Glutamatergic neuron (in vitro differentiated cells): ENCODE measurements at regions not wholly inside any gene's neighbourhood (a gene's known extent, or its start where the extent isn't known, plus 50 kb on each side); places are given as distances from the start of the nearest gene placed in this dataset.

Experiments used
- DNase-seq: peaks from one replicate; pipeline ENCODE4 v3.0.0; 2022
- H3K27ac Mint-ChIP-seq: one replicate; pipeline ENCODE4 v1.8.0; 2020; ENCODE audit warnings: mild to moderate bottlenecking, mixed read lengths, inconsistent platforms; ENCODE audit not compliant: unreplicated experiment
- H3K27me3 Mint-ChIP-seq: one replicate; pipeline ENCODE4 v1.8.0; 2020; ENCODE audit warnings: mild to moderate bottlenecking, moderate library complexity, mixed read lengths, inconsistent platforms; ENCODE audit not compliant: unreplicated experiment
- H3K36me3 Mint-ChIP-seq: one replicate; pipeline ENCODE4 v1.8.0; 2020; ENCODE audit warnings: mild to moderate bottlenecking, mixed read lengths, inconsistent platforms; ENCODE audit not compliant: unreplicated experiment
- H3K4me1 Mint-ChIP-seq: one replicate; pipeline ENCODE4 v1.8.0; 2020; ENCODE audit warnings: mild to moderate bottlenecking, low read depth, mixed read lengths, inconsistent platforms; ENCODE audit not compliant: unreplicated experiment
- H3K4me3 Mint-ChIP-seq: one replicate; pipeline ENCODE4 v1.8.0; 2020; ENCODE audit warnings: mild to moderate bottlenecking, mixed read lengths, inconsistent platforms; ENCODE audit not compliant: unreplicated experiment
- H3K9me3 Mint-ChIP-seq: one replicate; pipeline ENCODE4 v1.8.0; 2020; ENCODE audit warnings: mild to moderate bottlenecking, moderate library complexity, mixed read lengths, inconsistent platforms; ENCODE audit not compliant: unreplicated experiment
- CTCF ChIP-seq: fragments of 200-600 bp; sonication (generic); IDR thresholded peaks from one replicate; pipeline ENCODE4 v1.5.0; 2021; ENCODE audit not compliant: partially characterized antibody, unreplicated experiment

- Mint-ChIP-seq H3K27ac (no peak overlapping the region), H3K4me3 (no peak overlapping the region), H3K27me3 (no peaks in the 10 kb centered on the region), H3K36me3 (no peaks in the 10 kb centered on the region), H3K9me3 (no peaks in the 10 kb centered on the region), H3K4me1 (no peaks in the 10 kb centered on the region)
- no peak for TF ChIP-seq CTCF
- DNase-seq, result no peak
These were observed 807.8 kb upstream of the CDH2 start for GRCh38 chr18:28984731-28985130.

- Mint-ChIP-seq H3K4me1 (no peaks in the 10 kb centered on the region), H3K27me3 (no peaks in the 10 kb centered on the region), H3K27ac (no peak overlapping the region), H3K9me3 (no peaks in the 10 kb centered on the region), H3K36me3 (no peaks in the 10 kb centered on the region), H3K4me3 (no peak overlapping the region)
- TF ChIP-seq CTCF, result no peak
- DNase-seq, result no peak
These were observed 797.6 kb upstream of the CDH2 start for GRCh38 chr18:28974504-28974903.

- DNase-seq, result no peak
- Mint-ChIP-seq H3K36me3 (no peaks in the 10 kb centered on the region), H3K4me1 (no peaks in the 10 kb centered on the region), H3K27ac (no peak overlapping the region), H3K27me3 (no peaks in the 10 kb centered on the region), H3K4me3 (no peak overlapping the region), H3K9me3 (no peaks in the 10 kb centered on the region)
- TF ChIP-seq CTCF, result no peak
These were observed 796.4 kb upstream of the CDH2 start for GRCh38 chr18:28973324-28973723.

- Mint-ChIP-seq H3K27ac (no peak overlapping the region), H3K27me3 (no peaks in the 10 kb centered on the region), H3K36me3 (no peaks in the 10 kb centered on the region), H3K4me1 (no peaks in the 10 kb centered on the region), H3K9me3 (no peaks in the 10 kb centered on the region), H3K4me3 (no peak overlapping the region)
- no peak for TF ChIP-seq CTCF
- DNase-seq, result no peak
These were observed 795.5 kb upstream of the CDH2 start for GRCh38 chr18:28972333-28972907.

GRCh38 chr18:28963481-28963880 lies 786.6 kb upstream of the CDH2 start:
- peaks cover 3% of the 10 kb centered on the region for H3K4me1 Mint-ChIP-seq
- DNase-seq, result no peak
- no peak overlapping the region for H3K27ac Mint-ChIP-seq
- no peaks in the 10 kb centered on the region for H3K27me3 Mint-ChIP-seq
- no peak overlapping the region for H3K4me3 Mint-ChIP-seq
- no peaks in the 10 kb centered on the region for H3K9me3 Mint-ChIP-seq
- TF ChIP-seq CTCF, result no peak
- H3K36me3 Mint-ChIP-seq, result no peaks in the 10 kb centered on the region
